Activated CD4-positive, alpha-beta T cell treated with anti-CD3 and anti-CD28 coated beads, Interleukin-2, amount 50 U/mL, for 16 hours (primary cell): ENCODE measurements at regions not wholly inside any gene's neighbourhood (a gene's known extent, or its start where the extent isn't known, plus 50 kb on each side); places are given as distances from the start of the nearest gene placed in this dataset.
"Not testable (repeated sequence)": the region's sequence is repeated elsewhere in the genome, so short reads cannot be mapped to it uniquely, and the experiment has no call there.

Source experiments
- DNase-seq: peaks from one replicate; pipeline ENCODE4 v3.0.0-alpha.2; 2020

DNA sequence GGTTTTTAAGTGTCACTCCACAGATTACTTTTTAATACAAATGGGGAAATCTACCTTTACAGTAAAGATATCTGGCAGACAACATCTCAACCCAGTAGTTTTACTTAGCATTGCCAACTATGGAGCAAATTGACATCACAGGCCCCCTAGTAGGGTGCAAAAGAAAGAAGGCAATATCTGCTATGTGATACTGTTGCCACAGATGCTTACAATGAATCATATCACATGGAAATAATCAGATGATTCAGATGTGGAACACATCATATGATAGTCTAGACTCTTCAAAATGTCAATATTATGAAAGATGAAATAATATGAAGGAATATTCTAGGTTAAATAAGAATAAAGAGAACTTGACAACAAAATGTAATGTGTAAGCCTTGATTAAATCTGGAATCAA is 322.5 kb downstream of the BMP2 start:
- no peak for DNase-seq

DNA sequence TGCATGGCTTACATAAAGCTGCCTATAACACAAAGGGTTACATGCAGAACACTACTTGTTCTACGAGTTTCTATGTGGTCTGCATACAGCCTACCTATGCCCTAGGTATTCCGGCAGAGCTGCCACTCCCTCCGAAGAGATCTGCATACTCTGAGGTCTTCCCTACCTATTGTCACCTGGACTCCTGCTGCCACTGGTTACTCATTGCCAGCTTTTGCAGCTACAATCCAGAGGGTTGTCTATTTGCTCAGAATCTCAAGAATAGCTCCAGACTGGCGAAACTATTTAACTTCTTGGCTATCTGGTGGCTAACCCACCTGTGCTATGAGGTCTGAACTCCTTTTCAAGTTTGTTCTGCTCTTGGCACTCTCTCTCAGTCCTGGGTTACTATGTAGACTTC is 323.3 kb downstream of the BMP2 start:
- no peak for DNase-seq

DNA sequence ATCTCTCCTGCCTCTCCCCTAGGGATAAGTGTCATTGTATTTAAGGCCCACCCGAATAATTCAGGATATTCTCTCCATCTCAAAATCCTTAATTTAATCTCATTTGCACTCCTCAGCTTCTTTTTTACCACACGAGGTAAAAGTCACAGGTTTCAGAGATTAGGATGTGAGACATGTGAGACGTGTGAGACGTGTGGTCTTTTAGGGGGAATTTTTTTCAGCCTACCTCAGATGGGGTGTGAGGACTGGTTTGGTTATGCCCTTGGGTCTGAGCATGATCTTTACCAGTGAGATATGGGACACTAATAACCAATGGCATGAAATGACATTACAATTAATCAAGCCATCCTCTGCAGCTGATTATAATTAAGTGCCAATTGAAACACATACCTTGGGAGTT is 324.2 kb downstream of the BMP2 start:
- DNase-seq: no peak

DNA sequence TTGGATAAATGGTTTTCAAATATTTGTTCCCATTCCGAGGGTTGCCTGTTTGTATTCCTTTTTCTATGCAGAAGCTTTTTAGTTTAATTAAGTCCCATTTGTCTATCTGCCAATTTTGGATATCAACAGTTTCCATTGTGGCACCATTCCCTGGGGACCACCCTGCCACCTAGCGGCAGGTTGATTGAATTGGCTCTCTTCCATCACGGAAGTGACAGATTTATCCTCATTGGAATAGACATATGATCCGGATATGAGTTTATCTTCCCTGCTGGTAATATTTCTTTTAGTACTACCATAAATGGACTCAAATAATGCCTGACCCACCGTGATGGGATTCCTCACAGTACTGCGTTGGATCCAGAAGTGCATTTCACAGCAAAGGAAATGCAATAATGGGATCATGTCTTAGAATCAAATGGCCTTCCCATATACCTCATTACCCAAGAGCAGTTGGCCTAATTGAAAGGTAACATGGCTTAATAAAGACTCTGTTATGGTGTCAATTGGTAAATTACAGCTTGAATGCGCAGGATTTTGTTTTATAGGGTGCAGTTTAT is 327.0 kb downstream of the BMP2 start:
- peak; percentile 15 for DNase-seq

DNA sequence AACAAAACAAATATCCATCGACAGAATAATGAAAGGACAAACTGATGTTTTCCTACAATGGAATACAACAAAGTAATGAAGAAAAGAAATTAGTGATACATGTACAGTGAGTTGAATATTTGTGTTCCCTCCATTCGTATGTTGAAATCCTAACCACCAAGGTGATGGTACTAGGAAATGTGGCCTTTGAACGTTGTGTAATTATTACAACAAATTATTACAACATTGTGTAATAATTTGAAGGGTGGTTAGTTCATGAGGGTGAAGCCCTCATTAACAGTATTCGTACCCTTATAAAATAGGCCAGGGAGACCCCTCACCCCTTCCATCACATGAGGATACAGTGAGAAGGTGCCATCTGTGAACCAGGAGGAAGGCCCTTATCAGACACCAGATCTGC is 339.4 kb downstream of the BMP2 start:
- no peak for DNase-seq

DNA sequence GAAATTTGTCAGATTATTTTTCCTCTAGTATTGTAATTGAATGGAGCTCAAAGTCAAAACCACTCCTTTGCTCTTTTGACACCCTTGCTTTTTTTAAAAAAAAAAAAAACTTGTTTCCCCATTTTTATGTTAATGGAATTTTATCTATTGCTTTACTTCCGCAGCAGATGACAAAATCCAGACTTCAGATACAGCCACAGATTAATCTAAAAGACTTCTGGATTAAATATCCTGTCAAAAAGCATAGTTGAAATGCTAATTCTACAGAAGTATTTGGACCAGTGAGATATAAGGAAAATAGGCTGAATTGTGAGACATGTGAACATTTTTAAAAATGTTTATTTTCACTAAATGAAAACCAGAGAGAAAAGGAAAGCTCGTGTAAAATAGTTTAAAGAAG is 341.4 kb downstream of the BMP2 start:
- DNase-seq: no peak

DNA sequence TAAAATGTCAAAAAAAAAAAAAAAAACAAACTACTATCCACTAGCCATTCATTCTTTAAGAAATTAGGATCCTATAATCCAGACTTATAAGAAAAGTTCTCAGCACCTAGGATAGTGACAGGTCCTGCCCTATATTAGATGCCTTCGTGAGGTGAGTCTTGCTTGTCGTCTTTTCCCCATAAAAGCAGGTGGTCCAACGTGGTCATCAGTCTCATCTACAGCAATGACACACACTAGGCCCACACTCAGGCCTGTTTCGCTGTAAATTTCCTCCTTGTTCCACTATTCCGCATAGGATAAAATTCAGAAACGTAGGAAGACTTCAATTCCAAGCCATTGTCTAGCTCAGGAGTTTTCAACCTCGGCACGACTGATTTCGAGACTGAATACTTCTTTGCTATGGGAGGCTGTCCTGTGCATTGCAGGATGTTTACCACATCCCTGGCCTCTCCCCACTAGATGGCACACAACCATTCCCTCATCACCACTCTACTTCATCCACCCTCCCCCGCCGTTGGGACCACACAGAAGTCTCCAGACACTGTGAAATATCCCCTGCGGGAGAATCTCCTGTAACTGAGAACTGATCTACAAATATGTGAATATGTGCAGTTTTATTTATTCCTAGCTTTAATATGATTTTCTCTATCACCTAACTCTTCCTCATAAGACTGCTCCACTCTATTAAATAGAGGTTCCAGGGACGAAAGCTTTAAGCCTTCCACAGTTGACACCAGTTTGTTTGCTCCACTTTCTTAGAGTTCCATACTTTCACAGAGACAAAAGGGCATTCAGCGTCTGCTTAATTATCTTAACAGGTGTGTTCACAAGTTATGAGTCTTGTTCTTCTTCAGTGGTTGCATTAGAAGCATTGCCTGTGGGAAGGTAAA is 346.3 kb downstream of the BMP2 start:
- no peak for DNase-seq

DNA sequence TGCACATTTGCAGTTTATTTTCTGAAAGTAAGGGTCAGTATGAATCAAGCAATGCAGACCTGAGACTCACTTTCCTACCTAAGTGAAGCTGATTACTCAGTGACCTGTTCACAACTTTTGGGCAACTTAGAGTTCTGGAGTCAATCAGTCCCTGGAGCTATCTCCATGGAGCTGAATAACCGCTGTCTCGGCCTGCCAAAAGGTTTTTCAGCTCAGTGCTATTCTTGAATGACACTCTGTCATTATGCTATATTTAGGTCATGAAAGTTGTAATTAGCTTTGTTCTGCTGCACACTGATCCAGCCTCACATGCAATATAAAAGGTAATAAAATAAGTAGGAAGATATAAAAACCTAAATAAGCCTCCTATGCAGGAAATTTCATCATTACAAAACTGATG is 356.0 kb downstream of the BMP2 start:
- DNase-seq: no peak

DNA sequence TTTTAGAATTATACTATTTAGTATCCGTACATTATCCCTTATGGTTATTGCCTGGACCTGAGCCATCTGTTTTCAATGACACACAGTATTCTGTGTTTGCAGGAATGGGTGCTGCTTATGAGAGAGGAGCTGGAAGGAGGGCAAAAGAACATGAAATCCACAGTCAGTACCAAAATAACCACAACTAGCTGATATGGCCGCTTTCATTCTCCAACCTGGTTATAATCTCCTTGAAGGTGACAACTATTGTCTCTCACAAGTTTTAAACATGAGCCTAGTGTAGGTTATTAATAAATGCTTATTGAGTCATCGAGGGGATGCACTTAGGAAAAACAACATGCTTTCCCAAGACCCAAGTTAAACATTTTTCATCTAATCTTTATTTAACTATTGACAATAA is 356.6 kb downstream of the BMP2 start:
- no peak for DNase-seq

DNA sequence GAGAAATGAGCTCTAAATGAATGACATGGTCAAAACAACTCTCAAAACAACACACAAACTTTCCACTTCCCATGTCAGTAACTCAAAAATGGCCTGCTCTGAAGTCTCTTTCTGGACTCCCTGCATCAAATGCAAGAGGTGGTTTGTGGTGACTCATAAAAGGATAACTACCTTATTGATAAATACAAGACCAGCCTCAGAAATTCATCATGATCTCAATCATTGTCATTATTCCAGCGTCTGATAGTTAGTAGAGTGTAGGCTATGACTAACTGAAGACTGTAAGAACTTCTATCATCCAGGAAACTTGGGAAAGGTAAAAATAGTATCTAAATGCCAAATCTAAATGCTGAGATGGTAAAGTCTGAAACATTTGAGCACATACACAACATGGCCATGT is 369.4 kb downstream of the BMP2 start:
- no peak for DNase-seq

DNA sequence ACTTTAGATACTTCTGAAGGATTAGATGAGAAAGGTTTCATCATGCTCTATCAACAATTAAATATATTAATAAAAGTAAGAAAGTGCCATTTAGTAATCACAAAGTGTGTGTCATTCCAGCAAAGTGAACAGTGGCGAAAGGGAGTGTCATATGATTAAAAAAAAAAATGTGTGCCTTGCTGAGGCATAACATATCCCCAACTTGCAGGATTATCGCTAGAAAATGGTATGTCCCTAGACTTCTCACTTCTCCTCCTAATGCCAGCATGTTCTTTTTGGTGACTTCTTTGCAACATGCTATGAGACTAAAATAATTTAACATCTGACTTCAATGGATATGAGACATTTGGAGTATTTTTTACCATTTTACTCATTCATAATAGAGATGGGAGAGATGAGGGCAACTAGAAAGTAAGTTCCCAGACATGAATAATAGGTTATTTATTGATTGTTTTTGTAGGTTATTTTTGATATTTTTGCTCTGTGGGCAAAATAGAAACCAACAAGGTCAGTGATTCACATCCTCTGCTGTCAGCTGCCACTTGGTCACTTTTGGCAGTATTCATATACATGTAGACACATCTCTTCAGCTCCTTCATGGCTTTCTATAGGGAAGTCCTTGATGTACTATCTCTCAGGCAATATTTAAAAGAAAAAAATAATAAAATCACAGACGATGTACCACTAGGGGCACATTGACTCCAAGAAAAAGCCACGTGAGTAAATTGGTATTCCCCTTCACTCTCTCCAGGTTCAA is 370.1 kb downstream of the BMP2 start:
- DNase-seq: no peak

DNA sequence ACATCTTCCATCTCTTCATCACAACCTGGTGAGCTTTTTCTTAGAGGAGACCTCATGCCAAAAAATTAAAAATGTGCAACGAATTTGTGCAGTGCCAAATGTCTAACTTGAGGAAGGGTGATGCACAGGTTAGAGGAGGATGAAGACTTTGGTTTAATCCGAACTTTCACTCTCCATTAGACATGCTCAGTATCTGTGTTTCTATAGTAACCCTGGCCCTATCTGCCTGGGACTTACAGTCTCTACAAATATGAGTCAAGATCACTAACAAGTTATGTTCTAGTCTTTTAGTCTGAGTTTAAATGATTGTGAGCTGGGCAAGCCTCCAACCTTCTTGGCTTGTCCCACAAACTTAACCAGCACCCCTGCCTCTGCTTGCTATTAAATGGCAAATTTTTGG is 377.0 kb downstream of the BMP2 start:
- DNase-seq: no peak

DNA sequence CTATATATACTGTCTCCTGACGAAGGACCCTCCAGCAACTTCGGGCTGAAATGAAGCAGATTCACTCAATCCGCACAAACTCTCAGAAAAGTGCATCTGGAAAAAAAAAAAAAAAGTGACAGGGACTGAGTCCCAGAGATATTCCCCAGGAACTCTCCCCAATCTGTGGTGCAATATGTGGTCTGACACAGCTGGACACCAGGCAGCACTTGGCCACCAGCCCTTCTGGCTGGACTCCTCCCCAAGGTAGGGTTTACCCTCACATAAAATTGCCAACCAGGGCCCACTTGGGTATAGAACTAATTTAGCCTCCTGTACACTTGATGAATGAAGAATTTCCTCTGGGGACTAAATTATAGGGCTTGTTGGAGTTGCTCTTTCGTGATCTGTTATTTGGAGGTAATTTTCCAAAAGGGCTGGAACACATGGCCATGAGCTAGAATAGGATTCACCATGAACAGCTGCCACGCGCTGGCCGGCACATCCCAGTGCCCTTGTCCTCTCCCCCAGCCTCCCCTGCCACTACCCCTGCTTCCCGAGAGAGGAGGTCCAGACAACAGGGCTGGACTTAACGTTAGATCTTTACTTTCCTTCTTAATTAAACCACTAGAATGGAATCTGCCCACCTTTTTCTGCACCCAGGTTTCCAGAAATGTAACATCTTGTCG is 379.2 kb downstream of the BMP2 start:
- no peak for DNase-seq

DNA sequence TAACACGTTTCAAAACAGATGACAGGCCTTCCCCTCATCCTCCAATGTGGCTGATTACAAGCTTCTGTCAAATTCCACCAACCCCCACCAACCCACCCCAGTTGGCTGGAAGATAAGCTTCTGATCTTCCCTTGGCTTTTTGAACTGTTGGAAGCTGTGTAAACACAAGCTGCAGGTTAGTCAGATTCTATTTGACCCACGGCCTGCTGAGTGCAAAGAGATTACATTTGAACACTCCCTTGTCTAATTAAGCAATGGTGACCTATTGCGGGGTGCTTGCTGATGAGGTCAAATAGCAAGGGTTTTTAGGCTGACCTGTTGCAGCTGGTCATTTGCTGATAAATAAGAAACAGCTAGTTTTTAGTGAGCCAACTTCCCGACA is 379.7 kb downstream of the BMP2 start:
- no peak for DNase-seq

DNA sequence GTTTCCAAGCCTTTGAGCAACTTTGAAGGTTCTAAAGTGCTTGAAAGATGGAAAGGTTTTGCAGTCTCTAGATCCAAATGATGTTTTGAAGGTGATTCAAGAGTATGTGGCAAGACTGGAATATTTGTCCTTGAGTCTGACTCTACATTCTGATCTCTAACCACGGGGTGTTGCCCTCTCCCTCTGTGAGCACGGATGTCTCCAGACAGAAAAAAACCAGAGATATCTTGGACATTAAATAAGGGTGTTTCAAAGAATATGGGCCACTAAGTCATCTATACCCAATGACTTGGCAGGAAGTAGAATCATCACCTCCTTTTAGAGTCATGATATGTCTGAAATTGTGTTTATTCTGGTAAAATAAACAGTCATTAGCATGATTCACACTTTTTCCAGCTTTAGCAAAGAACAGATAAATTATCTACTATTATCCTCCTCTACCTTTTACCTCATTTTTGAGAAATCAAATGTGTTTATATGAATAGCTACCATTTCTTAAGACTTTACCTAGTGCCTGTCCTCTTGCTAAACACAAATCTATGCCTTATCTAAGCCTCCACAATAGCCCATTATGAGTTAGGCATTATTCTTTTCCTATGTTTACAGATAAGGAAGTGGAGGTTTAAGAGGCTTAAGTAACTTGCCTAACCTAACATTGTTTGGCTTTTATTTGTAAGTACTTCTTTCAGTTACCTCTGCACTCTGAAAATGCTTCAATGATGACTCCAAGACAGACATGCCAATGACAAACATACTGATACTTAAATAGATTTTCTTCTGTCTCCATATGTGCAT is 384.4 kb downstream of the BMP2 start:
- DNase-seq: no peak

DNA sequence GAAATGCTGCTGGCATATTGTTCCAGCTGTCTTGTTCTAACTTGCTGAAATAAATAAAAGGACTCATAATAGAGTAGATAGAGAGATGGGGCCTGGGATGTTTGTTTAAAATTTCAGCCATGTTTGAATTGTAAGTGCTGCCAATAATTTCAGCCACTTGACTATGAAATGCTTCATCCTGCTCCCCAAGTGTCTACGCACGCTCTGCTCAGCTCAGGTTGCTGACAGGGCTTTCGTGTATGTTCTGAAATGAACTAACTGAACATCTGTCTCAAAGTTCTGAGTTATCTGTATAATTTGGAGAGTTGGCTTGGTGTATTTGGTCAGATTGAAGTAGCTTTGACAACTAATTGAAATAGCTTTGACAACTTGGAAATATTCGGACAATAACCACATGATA is 387.8 kb downstream of the BMP2 start:
- no peak for DNase-seq

DNA sequence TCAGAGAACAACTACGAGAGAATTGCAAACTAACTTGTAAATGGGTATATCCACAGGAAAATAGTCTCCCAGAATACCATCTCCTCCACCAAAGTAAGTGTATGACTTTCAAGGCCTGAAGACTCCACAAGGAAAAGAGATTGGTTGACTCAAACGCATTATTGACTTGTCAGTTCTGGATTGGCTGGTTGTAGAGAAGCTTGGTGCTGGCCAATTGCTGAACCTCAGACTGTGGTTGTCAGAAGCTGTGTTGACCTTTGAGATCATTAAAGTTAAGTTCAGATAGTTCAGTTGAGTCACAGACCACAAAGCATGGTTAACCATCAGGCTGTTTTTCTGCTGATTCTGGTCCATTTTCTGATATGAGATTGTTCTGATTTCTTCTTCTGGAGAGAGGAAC is 388.3 kb downstream of the BMP2 start:
- no peak for DNase-seq

DNA sequence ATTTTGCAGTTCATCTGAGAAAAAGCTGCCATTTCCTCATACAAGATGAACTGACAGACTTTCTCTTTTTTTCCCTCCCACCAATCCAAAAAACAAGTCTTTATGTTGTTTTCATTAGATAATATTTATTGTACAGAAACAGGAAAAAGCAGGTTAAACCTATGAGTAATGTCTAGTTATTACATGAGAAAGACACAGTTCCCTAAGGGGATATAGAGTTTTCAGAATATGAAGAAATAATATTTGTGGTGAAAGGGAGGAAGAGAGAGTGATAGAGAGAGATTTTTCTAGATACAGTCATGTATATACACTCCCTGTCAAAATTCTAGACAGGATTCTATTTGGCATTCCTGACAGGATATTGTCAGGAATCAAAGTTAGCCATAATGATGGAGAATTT is 392.4 kb downstream of the BMP2 start:
- DNase-seq: no peak

DNA sequence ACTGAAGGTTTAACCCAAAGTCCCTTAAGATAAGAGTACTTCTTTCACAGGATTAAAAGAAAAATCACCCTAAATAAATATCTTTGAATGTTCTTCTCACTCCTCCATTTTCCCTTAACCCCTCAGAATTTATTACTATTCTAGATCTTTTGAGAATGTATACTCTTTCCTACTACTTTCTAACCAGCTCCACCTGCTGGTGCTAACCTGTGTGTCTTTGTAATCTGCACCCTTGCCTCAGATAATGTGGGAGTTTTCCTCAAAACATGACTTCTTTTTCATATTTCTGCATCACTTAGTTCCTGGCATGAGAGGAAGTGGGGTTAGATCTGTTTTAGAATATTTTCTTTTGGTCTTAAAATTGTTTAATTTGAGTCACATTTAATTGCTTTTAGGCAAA is 394.2 kb downstream of the BMP2 start:
- no peak for DNase-seq

DNA sequence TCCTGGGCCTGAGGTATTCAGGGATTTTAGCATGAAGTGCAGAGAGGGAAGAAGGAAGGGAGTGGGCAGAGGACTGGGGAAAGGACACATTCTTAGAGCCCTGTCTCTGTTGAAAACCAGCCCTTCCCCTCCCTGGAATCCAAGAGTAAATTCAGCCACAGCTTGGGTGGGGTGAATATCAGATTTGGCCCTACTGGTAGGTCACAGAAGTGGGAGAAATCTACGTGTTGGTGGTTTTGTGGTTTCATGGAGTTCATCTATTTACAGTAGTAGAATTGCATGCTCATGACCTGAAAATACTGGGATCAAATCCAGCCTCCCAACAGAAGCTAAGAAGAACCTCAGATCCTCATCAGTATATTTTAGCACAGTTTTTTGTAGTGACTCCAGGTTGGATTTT is 404.4 kb downstream of the BMP2 start:
- DNase-seq: no peak

DNA sequence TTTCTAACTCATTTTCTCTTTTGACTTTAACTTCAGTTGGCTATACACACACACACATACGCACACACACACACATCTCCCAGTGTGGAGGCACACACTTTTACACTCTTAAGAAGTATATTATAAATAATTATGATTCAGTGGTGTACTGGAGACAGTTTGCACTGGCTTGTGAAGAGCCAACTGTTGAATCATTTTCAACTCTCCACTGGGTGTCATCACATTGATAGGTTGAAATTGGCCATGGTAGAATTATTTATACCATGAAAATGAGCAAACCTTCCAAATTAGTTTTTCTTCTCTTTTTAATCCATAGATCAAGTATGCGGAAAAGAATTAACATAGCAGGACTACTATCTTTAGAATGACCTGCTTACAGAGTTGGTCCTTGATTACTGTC is 407.1 kb downstream of the BMP2 start:
- no peak for DNase-seq

DNA sequence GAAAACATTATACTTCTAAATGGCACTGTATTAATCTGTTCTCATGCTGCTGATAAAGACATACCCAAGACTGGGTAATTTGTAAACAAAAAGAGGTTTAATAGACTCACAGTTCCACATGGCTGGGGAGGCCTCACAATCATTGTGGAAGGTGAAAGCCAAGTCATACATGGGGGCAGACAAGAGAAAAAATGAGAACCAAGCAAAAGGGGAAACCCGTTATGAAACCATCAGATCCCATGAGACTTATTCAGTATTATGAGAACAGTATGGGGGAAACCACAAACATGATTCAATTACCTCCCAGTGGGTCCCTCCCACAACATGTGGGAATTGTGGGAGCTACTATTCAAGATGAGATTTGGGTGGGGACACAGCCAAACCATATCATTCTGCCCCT is 408.3 kb downstream of the BMP2 start:
- DNase-seq: not testable (repeated sequence)

DNA sequence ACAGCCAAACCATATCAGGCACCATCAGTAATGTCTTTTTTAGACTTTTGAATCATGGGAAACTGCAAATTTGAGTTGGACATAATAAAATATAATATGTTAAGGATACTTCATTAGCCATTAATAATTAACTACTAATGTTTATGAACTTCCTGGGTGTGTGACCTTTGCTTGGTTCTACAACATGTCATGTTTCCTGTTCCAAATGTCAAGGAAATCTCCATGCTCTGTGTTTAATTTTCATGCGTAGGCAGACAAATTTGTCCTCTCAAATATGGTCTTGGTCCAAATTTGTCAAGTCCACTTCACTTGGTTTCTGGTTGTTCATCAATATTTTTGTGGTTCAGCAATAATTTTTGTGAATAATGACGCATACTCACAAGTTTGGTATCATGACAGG is 410.5 kb downstream of the BMP2 start:
- no peak for DNase-seq
